HL-60 (cell line): ENCODE measurements at regions not wholly inside any gene's neighbourhood (a gene's known extent, or its start where the extent isn't known, plus 50 kb on each side); places are given as distances from the start of the nearest gene placed in this dataset.
A peak's percentile ranks its signal among the peaks of the same experiment; 100 is the strongest.
"Not testable (repeated sequence)": the region's sequence is repeated elsewhere in the genome, so short reads cannot be mapped to it uniquely, and the experiment has no call there.

Experiments used
- DNase-seq, 2 experiments: peaks; one replicate each; pipeline ENCODE4 v3.0.0-alpha.2; 2010 to 2020; ENCODE audit warnings: low read depth in 1 of 2, low spot score in 1 of 2
- H3K27ac ChIP-seq: fragments of 250-450 bp; sonication (Bioruptor Pico); replicated peaks from 2 replicates; pipeline ENCODE4 v1.5.1; 2020; ENCODE audit warnings: mild to moderate bottlenecking, moderate library complexity
- H3K27me3 ChIP-seq: fragments of 250-450 bp; sonication (Bioruptor Pico); 2 replicates; pipeline ENCODE4 v1.5.1; 2021; ENCODE audit warnings: mild to moderate bottlenecking, moderate library complexity; ENCODE audit not compliant: insufficient read depth, poor library complexity, severe bottlenecking
- H3K4me3 ChIP-seq: replicated peaks from 2 replicates; pipeline ENCODE4 v1.5.1; 2011; ENCODE audit warnings: mild to moderate bottlenecking, control low read depth, low read length; ENCODE audit not compliant: insufficient read depth
- GABPA ChIP-seq: IDR thresholded peaks from 2 replicates; pipeline ENCODE4 v1.6.1; 2012; ENCODE audit warnings: low read depth
- POLR2AphosphoS5 ChIP-seq: IDR thresholded peaks from 2 replicates; pipeline ENCODE4 v1.6.1; 2012; ENCODE audit warnings: low read depth
- SPI1 ChIP-seq: IDR thresholded peaks from 2 replicates; pipeline ENCODE4 v1.6.1; 2012; ENCODE audit warnings: low read depth, mild to moderate bottlenecking, borderline replicate concordance
- TF ChIP-seq, protein P1 (sequence below): IDR thresholded peaks from one replicate; pipeline ENCODE4 v1.5.1; 2011; ENCODE audit warnings: low read length, control low read depth, inconsistent platforms; ENCODE audit not compliant: insufficient read depth
- TF ChIP-seq, protein P2 (sequence below): IDR thresholded peaks from 2 replicates; pipeline ENCODE4 v1.6.1; 2012; ENCODE audit warnings: low read depth; ENCODE audit not compliant: insufficient replicate concordance

DNA sequence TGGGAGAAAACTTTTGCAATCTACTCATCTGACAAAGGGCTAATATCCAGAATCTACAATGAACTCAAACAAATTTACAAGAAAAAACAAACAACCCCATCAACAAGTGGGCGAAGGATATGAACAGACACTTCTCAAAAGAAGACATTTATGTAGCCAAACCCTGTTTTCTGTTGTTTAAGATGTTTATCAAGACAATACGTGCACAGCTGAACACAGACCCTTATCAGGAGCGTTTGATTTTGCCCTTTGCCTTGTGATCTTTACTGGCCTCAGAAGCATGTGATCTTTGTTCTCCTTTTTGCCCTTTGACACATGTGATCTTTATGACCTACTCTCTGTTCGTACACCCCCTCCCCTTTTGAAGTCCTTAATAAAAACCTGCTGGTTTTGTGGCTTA, 83.7 kb downstream of the VCAM1 start:
- not testable (repeated sequence) for DNase-seq, H3K27me3 ChIP-seq, H3K4me3 ChIP-seq, H3K27ac ChIP-seq

DNA sequence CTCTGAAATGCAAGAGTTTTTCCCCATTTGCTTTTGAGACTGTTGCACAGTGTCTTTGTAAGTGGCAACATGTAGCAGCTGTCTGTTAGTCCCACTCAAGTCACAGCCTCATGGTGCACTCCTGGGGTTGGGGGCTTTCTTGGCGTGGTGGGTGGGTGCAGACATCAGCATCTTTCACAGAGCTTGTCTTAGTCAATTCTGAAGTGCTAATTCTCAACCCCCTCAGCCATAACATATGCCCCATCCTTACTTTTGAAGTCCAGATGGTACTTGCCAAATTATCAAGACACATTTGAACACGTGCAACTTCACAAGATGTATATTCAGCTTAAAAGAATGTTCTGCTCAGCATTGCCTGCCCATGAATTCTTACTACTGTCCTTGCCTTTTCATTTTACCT, 87.1 kb downstream of the VCAM1 start:
- TF ChIP-seq SPI1: no peak
- no peak for TF ChIP-seq POLR2AphosphoS5
- no peak for TF ChIP-seq GABPA
- TF ChIP-seq, protein P1, sequence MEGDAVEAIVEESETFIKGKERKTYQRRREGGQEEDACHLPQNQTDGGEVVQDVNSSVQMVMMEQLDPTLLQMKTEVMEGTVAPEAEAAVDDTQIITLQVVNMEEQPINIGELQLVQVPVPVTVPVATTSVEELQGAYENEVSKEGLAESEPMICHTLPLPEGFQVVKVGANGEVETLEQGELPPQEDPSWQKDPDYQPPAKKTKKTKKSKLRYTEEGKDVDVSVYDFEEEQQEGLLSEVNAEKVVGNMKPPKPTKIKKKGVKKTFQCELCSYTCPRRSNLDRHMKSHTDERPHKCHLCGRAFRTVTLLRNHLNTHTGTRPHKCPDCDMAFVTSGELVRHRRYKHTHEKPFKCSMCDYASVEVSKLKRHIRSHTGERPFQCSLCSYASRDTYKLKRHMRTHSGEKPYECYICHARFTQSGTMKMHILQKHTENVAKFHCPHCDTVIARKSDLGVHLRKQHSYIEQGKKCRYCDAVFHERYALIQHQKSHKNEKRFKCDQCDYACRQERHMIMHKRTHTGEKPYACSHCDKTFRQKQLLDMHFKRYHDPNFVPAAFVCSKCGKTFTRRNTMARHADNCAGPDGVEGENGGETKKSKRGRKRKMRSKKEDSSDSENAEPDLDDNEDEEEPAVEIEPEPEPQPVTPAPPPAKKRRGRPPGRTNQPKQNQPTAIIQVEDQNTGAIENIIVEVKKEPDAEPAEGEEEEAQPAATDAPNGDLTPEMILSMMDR: no peak
- TF ChIP-seq, protein P2, sequence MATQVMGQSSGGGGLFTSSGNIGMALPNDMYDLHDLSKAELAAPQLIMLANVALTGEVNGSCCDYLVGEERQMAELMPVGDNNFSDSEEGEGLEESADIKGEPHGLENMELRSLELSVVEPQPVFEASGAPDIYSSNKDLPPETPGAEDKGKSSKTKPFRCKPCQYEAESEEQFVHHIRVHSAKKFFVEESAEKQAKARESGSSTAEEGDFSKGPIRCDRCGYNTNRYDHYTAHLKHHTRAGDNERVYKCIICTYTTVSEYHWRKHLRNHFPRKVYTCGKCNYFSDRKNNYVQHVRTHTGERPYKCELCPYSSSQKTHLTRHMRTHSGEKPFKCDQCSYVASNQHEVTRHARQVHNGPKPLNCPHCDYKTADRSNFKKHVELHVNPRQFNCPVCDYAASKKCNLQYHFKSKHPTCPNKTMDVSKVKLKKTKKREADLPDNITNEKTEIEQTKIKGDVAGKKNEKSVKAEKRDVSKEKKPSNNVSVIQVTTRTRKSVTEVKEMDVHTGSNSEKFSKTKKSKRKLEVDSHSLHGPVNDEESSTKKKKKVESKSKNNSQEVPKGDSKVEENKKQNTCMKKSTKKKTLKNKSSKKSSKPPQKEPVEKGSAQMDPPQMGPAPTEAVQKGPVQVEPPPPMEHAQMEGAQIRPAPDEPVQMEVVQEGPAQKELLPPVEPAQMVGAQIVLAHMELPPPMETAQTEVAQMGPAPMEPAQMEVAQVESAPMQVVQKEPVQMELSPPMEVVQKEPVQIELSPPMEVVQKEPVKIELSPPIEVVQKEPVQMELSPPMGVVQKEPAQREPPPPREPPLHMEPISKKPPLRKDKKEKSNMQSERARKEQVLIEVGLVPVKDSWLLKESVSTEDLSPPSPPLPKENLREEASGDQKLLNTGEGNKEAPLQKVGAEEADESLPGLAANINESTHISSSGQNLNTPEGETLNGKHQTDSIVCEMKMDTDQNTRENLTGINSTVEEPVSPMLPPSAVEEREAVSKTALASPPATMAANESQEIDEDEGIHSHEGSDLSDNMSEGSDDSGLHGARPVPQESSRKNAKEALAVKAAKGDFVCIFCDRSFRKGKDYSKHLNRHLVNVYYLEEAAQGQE: no peak
- no peak overlapping the region for H3K4me3 ChIP-seq
- no peak overlapping the region for H3K27ac ChIP-seq
- H3K27me3 ChIP-seq: no peaks in the 10 kb centered on the region
- no peak for DNase-seq

DNA sequence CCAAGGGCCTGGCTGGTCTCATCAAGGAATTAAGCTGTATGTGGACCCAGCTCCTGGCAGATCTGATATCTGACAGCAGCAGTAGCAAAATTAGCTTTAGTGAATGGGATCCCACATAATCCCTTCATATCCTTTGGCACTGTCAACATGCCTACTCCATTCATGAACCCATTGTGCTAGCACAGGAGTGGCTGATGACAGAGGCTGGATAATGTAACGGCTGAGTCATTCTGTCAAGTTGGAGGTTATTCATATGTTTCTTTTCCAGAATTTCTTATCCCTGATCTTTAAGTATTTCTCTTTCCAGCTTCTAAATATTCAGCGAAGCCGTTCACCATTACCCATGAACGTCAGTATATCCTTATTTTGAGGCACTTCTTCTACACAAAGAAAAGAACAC, 84.3 kb downstream of the EXTL2 start:
- Histone ChIP-seq H3K27me3 (no peaks in the 10 kb centered on the region), H3K4me3 (no peak overlapping the region), H3K27ac (no peak overlapping the region)
- no peak for DNase-seq
- no peak for TF ChIP-seq SPI1
- no peak for TF ChIP-seq POLR2AphosphoS5
- TF ChIP-seq, protein P2: no peak
- TF ChIP-seq, protein P1: no peak
- no peak for TF ChIP-seq GABPA

DNA sequence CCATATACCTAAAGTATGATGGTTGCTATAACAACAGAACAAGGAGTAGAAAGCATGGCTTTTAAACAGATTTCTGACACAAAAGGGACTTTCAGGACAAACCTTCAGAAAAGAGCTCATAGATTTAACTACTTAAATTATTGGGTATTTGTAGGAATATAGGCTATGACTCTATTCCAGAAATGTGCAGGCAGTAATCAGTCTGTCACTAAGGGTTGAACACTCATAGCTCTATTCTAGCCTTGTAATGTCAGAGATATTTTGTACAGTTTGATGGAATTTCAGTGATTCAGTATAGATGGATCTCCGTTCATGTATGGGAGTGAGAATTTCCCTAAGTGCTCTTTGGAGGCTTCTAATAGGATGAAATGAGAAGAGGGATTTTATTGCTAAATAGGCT, 82.8 kb downstream of the EXTL2 start:
- DNase-seq: no peak

DNA sequence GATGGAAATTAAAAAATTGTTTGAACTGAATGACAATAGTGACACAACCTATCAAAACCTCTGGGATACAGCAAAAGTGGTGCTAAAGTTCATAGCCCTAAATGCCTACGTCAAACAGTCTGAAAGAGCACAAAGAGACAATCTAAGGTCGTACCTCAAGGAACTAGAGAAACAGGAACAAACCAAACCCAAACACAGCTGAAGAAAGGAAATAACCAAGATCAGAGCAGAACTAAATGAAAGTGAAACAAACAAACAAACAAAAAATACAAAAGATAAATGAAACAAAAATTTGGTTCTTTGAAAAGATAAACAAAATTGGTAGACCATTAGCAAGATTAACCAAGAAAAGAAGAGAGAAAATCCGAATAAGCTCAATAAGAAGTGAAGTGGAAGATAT, 79.7 kb downstream of the EXTL2 start:
- H3K4me3 ChIP-seq, H3K27me3 ChIP-seq: not testable (repeated sequence)
- 0 out of 2 replicates have a peak overlapping the region, but pooled peaks have one; percentile 5 for H3K27ac ChIP-seq
- peak in 1 of 2 experiments; percentile 2 for DNase-seq

More for the DNA sequence above, 82.8 kb downstream of the EXTL2 start:
- Histone ChIP-seq H3K27ac (no peak overlapping the region), H3K4me3 (no peak overlapping the region), H3K27me3 (no peaks in the 10 kb centered on the region)
- TF ChIP-seq SPI1 (no peak), GABPA (no peak), POLR2AphosphoS5 (no peak)
- TF ChIP-seq, protein P2: no peak
- TF ChIP-seq, protein P1: no peak
